ENCODE measurements at regions not wholly inside any gene's neighbourhood (a gene's known extent, or its start where the extent isn't known, plus 50 kb on each side); places are given as distances from the start of the nearest gene placed in this dataset.

DNA sequence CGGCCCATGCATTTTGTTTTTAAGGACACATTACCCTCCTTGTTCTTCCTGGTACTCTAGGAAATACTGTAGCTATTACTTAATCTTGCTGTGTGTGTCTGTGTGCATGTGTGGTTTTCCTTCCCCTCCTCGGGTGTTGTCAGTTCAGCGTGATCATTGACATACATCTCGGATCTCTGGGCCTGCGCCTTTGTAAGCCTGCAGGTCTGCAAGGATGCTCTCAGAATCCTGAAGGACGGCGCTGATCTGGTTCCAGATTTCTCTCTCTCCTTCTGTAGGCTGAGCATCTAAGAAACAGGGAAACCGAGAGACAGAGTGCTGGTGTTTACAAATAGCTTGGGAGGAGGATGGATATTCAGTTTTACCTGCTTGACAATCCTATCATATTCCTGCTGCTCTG, 100.2 kb downstream of the CYRIA start:
- H3K4me3 ChIP-seq (ENCODE audit: insufficient read length, low read depth): no peak overlapping the region
- H3K4me1 ChIP-seq (ENCODE audit: insufficient read depth, insufficient read length): no peaks in the 10 kb centered on the region
- DNase-seq (ENCODE audit: low read depth, low spot score): no peak
- TF ChIP-seq YY1 (IDR thresholded peaks at IDR 0.05; ENCODE audit: insufficient read depth, insufficient read length): no peak
- TF ChIP-seq ZNF274 (IDR thresholded peaks at IDR 0.05; ENCODE audit: low read depth, low read length): no peak
- no peak for TF ChIP-seq SUZ12 (IDR thresholded peaks at IDR 0.05; ENCODE audit: extremely low read depth, insufficient read depth, insufficient read length)
- no peaks in the 10 kb centered on the region for H3K9me3 ChIP-seq (ENCODE audit: insufficient read depth, low read length)
- H3K36me3 ChIP-seq (ENCODE audit: insufficient read depth, insufficient read length, low read length): no peaks in the 10 kb centered on the region
- no peak overlapping the region for H3K9ac ChIP-seq (ENCODE audit: insufficient read length, low read depth)
- H3K27me3 ChIP-seq (ENCODE audit: insufficient read depth, insufficient read length): no peaks in the 10 kb centered on the region

DNA sequence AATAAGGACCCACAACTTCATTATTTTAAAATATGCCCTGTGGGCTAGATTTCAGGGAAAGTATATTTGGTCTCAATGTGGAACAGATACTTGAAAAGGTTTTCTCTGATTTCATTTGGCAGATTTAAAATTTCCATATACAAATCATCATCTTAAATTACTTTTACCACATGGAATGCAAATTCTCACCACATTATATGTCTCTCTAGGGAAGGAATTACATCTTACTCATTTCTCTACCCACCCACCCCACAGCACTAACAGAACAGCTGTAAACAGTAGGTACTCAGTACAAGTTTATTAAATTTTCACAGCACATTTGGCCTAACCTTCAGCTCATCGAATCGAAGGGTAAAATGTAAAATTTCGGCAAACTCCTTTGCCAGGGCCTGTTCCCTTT, 104.0 kb downstream of the CYRIA start:
- H3K4me3 ChIP-seq (ENCODE audit: insufficient read length, low read depth): no peak overlapping the region
- TF ChIP-seq YY1 (IDR thresholded peaks at IDR 0.05; ENCODE audit: insufficient read depth, insufficient read length) (no peak), SUZ12 (IDR thresholded peaks at IDR 0.05; ENCODE audit: extremely low read depth, insufficient read depth, insufficient read length) (no peak), ZNF274 (IDR thresholded peaks at IDR 0.05; ENCODE audit: low read depth, low read length) (no peak)
- H3K36me3 ChIP-seq (ENCODE audit: insufficient read depth, insufficient read length, low read length): no peaks in the 10 kb centered on the region
- H3K4me1 ChIP-seq (ENCODE audit: insufficient read depth, insufficient read length): no peaks in the 10 kb centered on the region
- no peaks in the 10 kb centered on the region for H3K9me3 ChIP-seq (ENCODE audit: insufficient read depth, low read length)
- H3K9ac ChIP-seq (ENCODE audit: insufficient read length, low read depth): no peak overlapping the region
- H3K27me3 ChIP-seq (ENCODE audit: insufficient read depth, insufficient read length): no peaks in the 10 kb centered on the region
- DNase-seq (ENCODE audit: low read depth, low spot score): no peak

- no peak overlapping the region for H3K9ac ChIP-seq (ENCODE audit: insufficient read length, low read depth)
- H3K4me1 ChIP-seq (ENCODE audit: insufficient read depth, insufficient read length): no peaks in the 10 kb centered on the region
- no peak overlapping the region for H3K4me3 ChIP-seq (ENCODE audit: insufficient read length, low read depth)
- no peak for DNase-seq (ENCODE audit: low read depth, low spot score)
- no peaks in the 10 kb centered on the region for H3K9me3 ChIP-seq (ENCODE audit: insufficient read depth, low read length)
- no peaks in the 10 kb centered on the region for H3K27me3 ChIP-seq (ENCODE audit: insufficient read depth, insufficient read length)
- H3K36me3 ChIP-seq (ENCODE audit: insufficient read depth, insufficient read length, low read length): no peaks in the 10 kb centered on the region
- TF ChIP-seq YY1 (IDR thresholded peaks at IDR 0.05; ENCODE audit: insufficient read depth, insufficient read length) (no peak), SUZ12 (IDR thresholded peaks at IDR 0.05; ENCODE audit: extremely low read depth, insufficient read depth, insufficient read length) (no peak), ZNF274 (IDR thresholded peaks at IDR 0.05; ENCODE audit: low read depth, low read length) (no peak)
Observed at GRCh38 chr2:16561251-16561650, 104.4 kb downstream of the CYRIA start.

DNA sequence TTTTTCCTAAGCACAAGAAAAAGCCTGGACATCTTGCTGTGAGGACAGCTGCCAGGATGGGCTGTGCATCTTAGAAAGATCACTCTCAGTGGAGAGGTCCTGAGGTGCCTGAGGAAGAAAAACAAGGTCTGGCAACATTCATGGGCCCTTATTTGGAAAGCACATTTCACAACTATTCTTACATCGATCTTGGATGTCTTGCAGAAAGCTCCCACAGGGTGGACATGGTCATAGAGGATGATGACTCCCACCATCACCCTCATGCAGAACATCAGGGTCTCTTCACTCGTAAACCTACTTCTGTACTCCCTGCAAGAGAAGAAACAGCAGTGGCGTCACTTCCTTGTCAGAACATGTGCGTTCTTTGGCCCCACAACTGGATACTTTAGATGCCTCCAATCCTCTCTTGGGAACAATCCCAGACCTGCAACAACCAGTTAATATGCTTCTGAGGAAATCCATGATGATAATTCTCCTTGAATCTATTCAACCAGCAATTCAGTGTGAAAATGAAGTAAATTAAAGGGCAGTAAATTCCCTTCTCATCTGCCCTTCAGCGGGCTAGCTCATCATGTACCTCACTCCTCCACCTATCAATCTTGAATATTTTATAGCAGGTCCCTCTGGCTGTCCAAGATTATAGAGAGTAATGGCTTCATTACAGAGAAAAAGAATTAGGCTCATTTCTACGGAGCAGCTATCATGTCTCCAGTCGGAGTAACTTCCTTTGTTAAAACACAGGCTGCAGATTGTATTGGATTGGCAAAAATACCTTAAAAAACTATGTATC, 106.2 kb downstream of the CYRIA start:
- Histone ChIP-seq H3K9ac (ENCODE audit: insufficient read length, low read depth) (no peak overlapping the region), H3K27me3 (ENCODE audit: insufficient read depth, insufficient read length) (no peaks in the 10 kb centered on the region), H3K4me1 (ENCODE audit: insufficient read depth, insufficient read length) (no peaks in the 10 kb centered on the region), H3K36me3 (ENCODE audit: insufficient read depth, insufficient read length, low read length) (no peaks in the 10 kb centered on the region), H3K4me3 (ENCODE audit: insufficient read length, low read depth) (no peak overlapping the region), H3K9me3 (ENCODE audit: insufficient read depth, low read length) (no peaks in the 10 kb centered on the region)
- no peak for DNase-seq (ENCODE audit: low read depth, low spot score)
- TF ChIP-seq ZNF274 (IDR thresholded peaks at IDR 0.05; ENCODE audit: low read depth, low read length) (no peak), SUZ12 (IDR thresholded peaks at IDR 0.05; ENCODE audit: extremely low read depth, insufficient read depth, insufficient read length) (no peak), YY1 (IDR thresholded peaks at IDR 0.05; ENCODE audit: insufficient read depth, insufficient read length) (no peak)

DNA sequence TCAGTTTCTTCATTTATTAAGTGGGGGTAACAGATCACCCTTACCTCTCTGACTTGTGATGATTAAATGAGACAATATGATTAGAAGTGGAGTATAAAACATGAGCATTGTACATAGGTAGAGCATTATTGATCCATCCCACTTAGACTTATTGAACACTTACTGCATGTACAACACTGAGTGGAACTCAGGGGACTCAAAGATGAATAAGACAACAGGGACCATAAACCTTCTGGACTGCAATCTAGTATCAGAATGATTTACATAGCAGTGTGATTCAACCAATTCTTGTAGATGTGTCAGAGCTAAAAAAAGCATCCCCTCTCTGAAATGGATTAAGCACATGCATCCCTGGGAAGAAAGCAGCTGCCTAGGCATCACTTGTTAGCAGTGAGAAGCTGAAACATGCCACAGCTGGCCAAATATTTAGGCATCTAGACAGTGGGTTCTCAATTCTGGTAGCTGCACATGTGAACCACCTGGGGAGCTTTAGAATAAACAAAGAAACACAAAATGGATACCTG, 111.5 kb downstream of the CYRIA start:
- Histone ChIP-seq H3K9ac (ENCODE audit: insufficient read length, low read depth) (no peak overlapping the region), H3K4me1 (ENCODE audit: insufficient read depth, insufficient read length) (no peaks in the 10 kb centered on the region), H3K4me3 (ENCODE audit: insufficient read length, low read depth) (no peak overlapping the region), H3K36me3 (ENCODE audit: insufficient read depth, insufficient read length, low read length) (no peaks in the 10 kb centered on the region), H3K27me3 (ENCODE audit: insufficient read depth, insufficient read length) (no peaks in the 10 kb centered on the region), H3K9me3 (ENCODE audit: insufficient read depth, low read length) (no peaks in the 10 kb centered on the region)
- DNase-seq (ENCODE audit: low read depth, low spot score): no peak
- TF ChIP-seq YY1 (IDR thresholded peaks at IDR 0.05; ENCODE audit: insufficient read depth, insufficient read length): no peak
- TF ChIP-seq SUZ12 (IDR thresholded peaks at IDR 0.05; ENCODE audit: extremely low read depth, insufficient read depth, insufficient read length): no peak
- TF ChIP-seq ZNF274 (IDR thresholded peaks at IDR 0.05; ENCODE audit: low read depth, low read length): no peak

DNA sequence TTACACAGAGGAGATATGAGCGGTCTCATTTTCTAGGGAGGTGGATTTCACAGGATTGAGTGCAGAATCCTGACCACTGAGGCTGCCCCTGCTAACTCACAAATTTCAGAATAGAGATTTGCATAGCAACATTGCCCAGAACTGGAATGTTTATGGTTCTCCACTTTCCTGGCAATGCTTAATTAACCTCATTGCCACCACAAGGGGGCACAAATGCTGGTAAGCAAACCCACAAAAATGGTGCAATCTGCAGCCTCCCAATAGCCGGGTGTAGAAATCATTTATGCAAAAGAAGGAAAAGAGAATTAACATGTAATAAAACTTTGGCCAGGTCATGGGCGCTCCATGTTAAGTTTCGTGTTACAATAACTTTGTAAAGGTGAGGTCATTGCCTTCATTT, 112.4 kb downstream of the CYRIA start:
- no peak overlapping the region for H3K4me3 ChIP-seq (ENCODE audit: insufficient read length, low read depth)
- no peak for TF ChIP-seq SUZ12 (IDR thresholded peaks at IDR 0.05; ENCODE audit: extremely low read depth, insufficient read depth, insufficient read length)
- TF ChIP-seq YY1 (IDR thresholded peaks at IDR 0.05; ENCODE audit: insufficient read depth, insufficient read length): no peak
- no peaks in the 10 kb centered on the region for H3K27me3 ChIP-seq (ENCODE audit: insufficient read depth, insufficient read length)
- H3K9ac ChIP-seq (ENCODE audit: insufficient read length, low read depth): no peak overlapping the region
- H3K9me3 ChIP-seq (ENCODE audit: insufficient read depth, low read length): no peaks in the 10 kb centered on the region
- peak; percentile 32 for DNase-seq (ENCODE audit: low read depth, low spot score)
- no peaks in the 10 kb centered on the region for H3K4me1 ChIP-seq (ENCODE audit: insufficient read depth, insufficient read length)
- H3K36me3 ChIP-seq (ENCODE audit: insufficient read depth, insufficient read length, low read length): no peaks in the 10 kb centered on the region

DNA sequence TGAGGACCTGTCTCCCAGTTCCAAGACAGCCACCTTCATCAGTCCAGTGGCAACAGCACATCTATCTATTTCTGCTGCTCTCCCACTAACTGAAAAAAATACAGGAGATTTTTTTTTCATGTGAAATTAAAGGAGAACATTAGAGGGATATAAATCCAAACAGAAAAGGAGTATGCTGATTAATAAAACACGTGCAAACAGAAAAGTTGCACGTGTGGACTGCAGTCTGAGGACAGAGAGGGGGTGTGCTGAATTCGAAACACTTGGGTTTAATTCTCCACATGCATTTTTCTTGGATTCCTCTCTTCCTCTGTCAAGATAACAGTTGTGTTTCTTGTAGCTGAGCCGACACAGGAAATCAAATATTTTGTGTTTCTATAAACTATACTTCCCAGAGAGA, 113.4 kb downstream of the CYRIA start:
- no peaks in the 10 kb centered on the region for H3K36me3 ChIP-seq (ENCODE audit: insufficient read depth, insufficient read length, low read length)
- H3K27me3 ChIP-seq (ENCODE audit: insufficient read depth, insufficient read length): no peaks in the 10 kb centered on the region
- H3K9ac ChIP-seq (ENCODE audit: insufficient read length, low read depth): no peak overlapping the region
- no peak overlapping the region for H3K4me3 ChIP-seq (ENCODE audit: insufficient read length, low read depth)
- no peaks in the 10 kb centered on the region for H3K4me1 ChIP-seq (ENCODE audit: insufficient read depth, insufficient read length)
- DNase-seq (ENCODE audit: low read depth, low spot score): no peak
- TF ChIP-seq ZNF274 (IDR thresholded peaks at IDR 0.05; ENCODE audit: low read depth, low read length) (no peak), SUZ12 (IDR thresholded peaks at IDR 0.05; ENCODE audit: extremely low read depth, insufficient read depth, insufficient read length) (no peak)
- H3K9me3 ChIP-seq (ENCODE audit: insufficient read depth, low read length): no peaks in the 10 kb centered on the region
